GM19468 (cell line): ENCODE measurements at regions not wholly inside any gene's neighbourhood (a gene's known extent, or its start where the extent isn't known, plus 50 kb on each side); places are given as distances from the start of the nearest gene placed in this dataset.
A peak's percentile ranks its signal among the peaks of the same experiment; 100 is the strongest.
"Not testable (repeated sequence)": the region's sequence is repeated elsewhere in the genome, so short reads cannot be mapped to it uniquely, and the experiment has no call there.

Experiments
- ATAC-seq: cut with Tn5 transposase; IDR thresholded peaks from one replicate; pipeline ENCODE4 v1.9.1; 2021; ENCODE audit warnings: mild to moderate bottlenecking, moderate library complexity, moderate number of reproducible peaks; ENCODE audit not compliant: unreplicated experiment; ENCODE audit errors: extremely low read depth

- ATAC-seq = no peak
Measured at GRCh38 chr1:228846952-228847351, 111.7 kb downstream of the RHOU start.

DNA sequence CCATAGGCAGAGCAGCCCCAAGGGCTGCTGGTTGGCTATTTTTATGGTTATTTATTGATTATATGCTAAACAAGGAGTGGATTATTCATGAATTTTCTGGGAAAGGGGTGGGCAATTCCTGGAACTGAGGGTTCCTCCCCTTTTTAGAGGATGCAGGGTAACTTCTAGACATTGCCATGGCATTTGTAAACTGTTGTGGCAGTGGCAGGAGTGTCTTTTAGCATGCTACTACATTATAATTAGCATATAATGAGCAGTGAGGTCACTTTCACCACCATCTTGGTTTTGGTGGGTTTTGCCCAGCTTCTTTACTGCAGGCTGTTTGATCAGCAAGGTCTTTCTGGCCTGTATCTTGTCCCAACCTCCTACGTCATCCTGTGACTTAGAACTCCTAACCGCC, 112.2 kb downstream of the RHOU start:
- not testable (repeated sequence) for ATAC-seq

DNA sequence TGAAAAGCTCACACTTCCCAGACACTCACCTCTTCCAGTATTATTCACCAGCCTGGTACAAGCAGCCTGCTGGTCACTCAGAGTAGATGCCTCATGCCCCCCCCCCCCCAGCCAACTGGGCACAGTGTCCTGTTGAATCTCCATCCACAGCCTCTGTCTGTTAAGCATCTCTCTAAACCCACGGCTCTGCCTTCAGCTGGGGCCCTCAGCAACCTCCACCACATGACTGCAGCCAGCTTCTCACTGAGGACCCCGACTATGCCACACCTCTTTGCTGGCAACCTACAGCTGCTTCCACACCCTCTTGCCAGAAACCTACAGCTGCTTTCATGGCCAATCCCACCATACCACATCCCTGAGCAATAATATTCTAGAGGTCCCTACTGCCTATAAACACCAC, 113.1 kb downstream of the RHOU start:
- no peak for ATAC-seq

DNA sequence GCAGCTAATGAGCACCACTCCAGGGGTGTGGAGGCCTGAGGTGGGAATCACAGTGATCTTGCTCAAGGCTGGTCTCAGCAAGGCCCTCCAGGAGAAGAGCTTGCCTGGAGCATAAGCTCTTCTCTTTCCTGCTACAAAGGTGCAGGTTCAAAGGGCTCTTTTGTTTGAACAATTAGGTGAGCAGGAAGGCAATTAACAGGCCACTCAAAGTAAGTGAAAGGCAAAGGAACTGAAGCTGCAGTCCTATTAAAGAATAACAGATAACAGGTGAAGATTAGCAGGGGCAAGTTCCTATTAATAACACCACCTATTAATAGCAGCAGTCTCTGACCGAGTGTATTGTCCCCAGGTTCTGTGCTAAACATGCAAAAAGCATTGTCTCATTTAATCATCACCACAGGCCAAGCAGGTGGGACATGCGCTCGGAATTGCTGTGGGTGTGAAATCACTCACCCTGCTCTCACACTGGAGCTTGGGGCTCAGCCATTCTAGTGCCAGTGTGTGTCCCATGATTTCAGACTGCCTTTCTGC, 113.8 kb downstream of the RHOU start:
- peak; percentile 88 for ATAC-seq

DNA sequence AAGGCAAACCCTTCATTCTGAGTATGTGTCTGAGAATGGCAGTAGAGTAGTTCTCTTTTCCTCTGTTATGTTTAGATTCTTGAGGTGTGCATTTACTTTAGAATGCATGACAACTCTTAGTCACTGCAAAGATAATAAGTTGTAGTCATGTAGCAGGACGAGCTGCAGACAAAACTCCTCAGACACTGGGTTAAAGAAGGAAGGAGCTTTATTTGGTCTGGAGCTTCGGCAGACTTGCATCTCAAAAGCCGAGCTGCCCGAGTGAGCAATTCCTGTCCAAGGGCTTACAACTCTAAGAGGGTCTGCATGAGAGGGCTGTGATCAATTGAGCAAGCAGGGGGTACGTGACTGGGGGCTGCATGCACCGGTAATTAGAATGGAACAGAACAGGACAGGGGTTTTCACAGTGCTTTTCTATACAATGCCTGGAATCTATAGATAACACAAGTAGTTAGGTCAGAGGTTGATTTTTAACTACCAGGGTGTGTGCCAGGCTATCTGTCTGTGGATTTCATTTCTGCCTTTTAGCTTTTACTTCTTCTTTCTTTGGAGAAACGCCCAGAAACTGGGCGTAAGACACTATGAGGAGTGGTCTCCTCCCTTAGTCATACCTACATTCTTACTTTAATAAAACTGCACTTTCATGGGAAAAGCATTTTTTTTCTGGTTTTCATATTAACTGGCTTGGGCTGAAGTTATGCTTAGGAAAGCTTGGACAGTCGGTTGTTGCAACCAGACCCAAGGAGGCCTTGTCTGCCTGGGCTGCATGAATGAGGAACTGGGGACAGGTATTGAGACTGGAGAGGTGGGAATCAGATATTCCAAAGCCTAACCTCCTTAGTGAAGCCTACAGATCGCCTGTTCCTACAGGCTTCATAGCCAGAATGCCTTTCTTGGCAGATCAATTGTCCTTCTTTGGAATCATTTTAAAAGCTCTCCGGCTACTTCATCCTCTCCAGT, 115.1 kb downstream of the RHOU start:
- ATAC-seq = no peak

GRCh38 chr1:228851193-228851592, 115.9 kb downstream of the RHOU start:
- ATAC-seq = no peak

GRCh38 chr1:228851618-228852017, 116.3 kb downstream of the RHOU start:
- no peak for ATAC-seq

DNA sequence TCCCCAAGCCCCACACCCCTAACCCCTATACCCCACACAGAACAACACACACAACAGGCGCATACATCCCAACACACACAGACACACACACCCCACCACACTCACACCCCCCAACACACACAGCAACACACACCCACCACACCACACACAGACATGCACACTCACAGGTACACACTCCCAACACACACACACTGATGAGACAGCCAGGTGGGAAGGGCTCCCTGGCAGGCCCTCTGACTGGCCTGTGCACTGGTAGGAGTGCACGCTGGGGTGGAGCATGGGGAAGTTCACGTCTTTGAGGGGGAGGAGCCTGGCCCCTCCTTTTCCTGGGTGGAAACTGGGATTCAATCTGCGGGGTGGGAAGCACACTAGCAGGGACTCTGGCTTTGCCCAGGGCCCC, 116.7 kb downstream of the RHOU start:
- ATAC-seq = no peak

DNA sequence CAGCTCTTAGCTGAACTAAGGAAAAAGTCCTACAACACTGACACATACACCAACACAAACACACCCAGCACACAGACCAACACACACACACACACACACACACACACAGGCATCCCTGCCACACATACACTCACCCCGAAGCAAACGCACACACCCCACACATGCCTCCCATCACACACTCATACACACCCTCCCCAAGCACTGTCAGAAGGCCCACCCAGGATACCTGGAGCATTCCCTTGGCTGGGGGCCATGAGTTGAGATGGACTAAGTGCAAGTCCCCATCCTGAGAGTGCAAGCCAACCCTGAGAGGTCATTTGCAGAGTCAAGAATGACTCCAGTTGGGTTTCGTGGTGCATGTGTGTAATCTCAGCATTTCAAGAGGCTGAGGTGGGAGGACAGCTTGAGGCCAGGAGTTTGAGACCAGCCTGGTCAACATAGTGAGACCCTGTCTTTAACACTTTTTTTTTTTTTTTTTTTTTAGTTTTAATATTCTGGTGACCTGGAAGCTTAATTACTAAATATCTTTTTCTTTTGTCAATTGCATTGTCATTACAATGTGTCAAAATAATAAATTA, 117.3 kb downstream of the RHOU start:
- ATAC-seq = no peak

- ATAC-seq = no peak
Measured at GRCh38 chr1:228853191-228853590, 117.9 kb downstream of the RHOU start.

- no peak for ATAC-seq
Measured at GRCh38 chr1:228853637-228854036, 118.4 kb downstream of the RHOU start.

DNA sequence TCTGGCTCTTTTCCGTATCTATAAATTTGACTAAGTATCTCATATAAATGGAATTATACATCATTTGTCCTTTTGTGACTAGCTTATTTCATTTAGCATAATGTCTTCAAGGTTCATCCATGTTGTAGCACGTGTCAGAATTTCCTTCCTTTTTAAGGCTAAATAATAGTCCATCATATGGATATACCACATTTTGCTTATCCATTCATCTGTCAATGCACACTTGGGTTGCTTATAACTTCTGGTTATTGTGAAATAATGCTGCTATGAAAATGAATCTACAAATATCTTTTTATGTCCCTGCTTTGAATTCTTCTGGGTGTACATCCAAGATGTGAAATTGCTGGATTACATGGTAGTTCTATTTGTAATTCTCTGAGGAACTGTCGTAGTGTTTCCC, 119.6 kb downstream of the RHOU start:
- ATAC-seq = no peak

DNA sequence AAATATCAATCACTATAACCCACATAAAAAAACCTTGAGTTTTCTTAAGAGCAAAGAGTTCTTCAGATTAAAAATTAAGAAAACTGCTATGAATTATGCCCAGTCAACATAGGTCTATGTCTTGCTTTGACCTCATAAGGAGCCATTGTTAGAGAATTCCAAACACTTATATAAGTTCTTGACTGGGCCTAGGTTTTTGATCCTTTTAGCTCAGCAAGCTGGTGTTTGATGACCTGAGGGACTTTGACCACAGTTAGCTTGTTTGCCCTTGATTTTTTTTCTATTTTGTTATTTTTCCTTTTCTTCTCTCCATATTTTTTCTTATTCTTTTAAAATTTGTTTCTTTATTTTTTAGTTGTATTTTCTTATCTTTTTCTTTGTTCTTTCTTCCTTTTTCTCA, 122.3 kb downstream of the RHOU start:
- ATAC-seq = no peak

GRCh38 chr1:228860911-228861831, 125.9 kb downstream of the RHOU start:
- ATAC-seq = no peak

- no peak for ATAC-seq
Measured at GRCh38 chr1:228861832-228862180, 126.5 kb downstream of the RHOU start.

DNA sequence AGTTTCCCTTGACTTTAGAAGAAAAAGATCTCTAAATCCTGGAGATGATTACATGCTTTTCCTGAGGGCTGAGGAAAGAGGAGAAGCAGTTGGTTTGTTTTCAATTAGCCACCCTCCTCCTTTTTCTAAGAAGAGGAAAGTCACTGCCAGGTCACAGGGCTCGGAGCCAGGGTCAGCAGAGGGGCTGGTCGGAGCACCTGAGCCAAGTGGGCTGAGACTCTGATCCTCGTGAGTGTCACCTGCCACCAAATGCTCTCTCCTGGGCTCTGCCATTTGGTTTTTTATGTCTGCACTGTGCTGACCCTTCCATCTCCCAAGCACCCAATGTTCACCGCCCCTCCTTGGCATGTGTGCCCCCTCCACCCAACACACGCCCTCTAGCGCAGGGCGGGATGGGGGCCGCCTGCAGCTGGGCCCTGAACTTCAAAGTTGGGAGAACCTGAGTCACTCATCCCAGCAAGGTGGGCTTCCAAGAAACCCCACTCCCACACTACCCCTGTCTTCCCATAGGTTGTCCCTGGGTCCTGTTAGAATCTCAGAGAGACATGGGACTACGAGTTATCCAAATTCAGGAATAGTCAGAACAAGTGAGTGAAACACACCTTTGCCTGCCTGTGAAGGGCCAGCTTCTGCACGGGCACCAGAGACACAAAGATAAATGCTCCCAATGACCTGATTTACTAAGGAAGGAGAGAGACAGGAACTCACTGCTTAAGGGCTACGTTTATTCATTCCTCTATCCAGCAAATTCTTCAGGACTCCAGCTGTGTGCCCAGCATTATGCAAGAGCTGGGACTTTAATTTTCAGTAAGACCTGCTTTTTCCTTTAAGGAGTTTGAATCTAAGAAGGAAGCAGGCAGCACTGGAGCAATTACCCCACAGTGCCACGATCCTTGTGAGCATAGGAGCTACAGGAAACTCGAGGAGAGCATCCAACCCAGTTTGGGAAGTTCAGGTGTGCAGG, 127.5 kb downstream of the RHOU start:
- ATAC-seq = no peak

DNA sequence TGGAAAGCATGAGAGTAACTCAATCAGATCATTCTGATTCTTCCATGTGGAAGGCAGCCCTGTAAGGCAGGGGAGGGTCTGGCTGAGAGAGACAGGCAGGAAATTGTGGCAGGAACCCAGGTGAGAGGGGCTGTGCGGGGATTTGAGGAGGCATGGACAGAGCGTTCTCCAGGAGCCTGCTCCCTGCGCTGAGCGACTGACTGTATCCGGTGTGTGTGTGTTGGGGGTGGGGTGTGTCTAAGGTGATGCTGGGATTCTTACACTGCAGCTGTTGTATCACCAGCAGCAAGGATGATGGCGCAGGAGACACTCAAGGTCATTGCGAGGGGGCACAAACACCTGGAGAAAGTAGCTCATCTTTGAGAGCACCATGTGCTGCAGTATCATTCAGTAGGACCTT, 128.5 kb downstream of the RHOU start:
- no peak for ATAC-seq

DNA sequence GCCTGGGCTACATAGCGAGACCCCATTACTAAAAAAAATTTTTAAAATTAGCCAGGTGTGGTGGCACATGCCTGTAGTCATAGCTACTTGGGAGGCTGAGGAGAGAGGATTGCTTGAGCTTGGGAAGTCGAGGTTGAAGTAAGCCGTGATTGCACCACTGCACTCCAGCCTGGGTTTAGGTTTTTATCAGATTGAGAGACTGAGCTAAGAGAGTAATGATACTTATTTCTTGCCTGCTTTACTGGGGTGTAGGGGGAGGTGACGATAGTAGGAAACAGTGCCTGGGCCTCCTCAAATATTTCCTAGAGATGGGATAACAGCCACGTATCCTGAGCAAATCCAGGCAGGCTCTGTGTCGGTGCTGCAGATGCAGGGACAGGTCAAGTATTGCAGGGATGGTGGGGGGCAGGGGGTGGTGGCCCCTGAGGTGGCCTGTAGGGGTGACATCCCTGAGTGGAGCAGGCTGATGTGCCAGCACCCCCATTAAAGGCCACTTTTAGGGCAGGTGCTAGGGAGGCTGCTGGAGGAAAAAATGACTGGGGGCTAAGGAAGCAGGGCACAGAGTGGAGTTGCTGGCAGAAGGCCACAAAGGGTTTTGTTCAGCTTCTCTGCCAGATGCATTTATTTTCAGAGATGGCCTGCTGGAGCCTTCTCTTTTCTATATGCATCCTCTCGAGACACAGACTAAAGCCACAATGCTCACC, 130.5 kb downstream of the RHOU start:
- ATAC-seq = no peak

GRCh38 chr1:228866468-228866867, 131.2 kb downstream of the RHOU start:
- ATAC-seq = no peak
